HK-2 (cell line): ENCODE measurements at regions not wholly inside any gene's neighbourhood (a gene's known extent, or its start where the extent isn't known, plus 50 kb on each side); places are given as distances from the start of the nearest gene placed in this dataset.
A peak's percentile ranks its signal among the peaks of the same experiment; 100 is the strongest.
"Not testable (repeated sequence)": the region's sequence is repeated elsewhere in the genome, so short reads cannot be mapped to it uniquely, and the experiment has no call there.

Experiments used
- DNase-seq: peaks from one replicate; pipeline ENCODE4 v3.0.0-alpha.2; 2018; ENCODE audit not compliant: unreplicated experiment

- DNase-seq = no peak
These were observed 213.4 kb downstream of the TBX5 start for GRCh38 chr12:114192549-114192948.

GRCh38 chr12:114192013-114192412 is 213.9 kb downstream of the TBX5 start:
- DNase-seq = no peak

- no peak for DNase-seq
These were observed 214.4 kb downstream of the TBX5 start for GRCh38 chr12:114191581-114191980.

GRCh38 chr12:114190971-114191370 is 215.0 kb downstream of the TBX5 start:
- no peak for DNase-seq

- DNase-seq = no peak
These were observed 216.7 kb downstream of the TBX5 start for GRCh38 chr12:114189266-114189665.

- no peak for DNase-seq
These were observed 219.5 kb downstream of the TBX5 start for GRCh38 chr12:114186241-114187002.

GRCh38 chr12:114185036-114185435 is 218.9 kb upstream of the RBM19 start:
- no peak for DNase-seq

GRCh38 chr12:114174326-114174725 is 208.2 kb upstream of the RBM19 start:
- DNase-seq = no peak

- DNase-seq = no peak
These were observed 206.0 kb upstream of the RBM19 start for GRCh38 chr12:114172135-114172534.

- DNase-seq = no peak
These were observed 201.9 kb upstream of the RBM19 start for GRCh38 chr12:114168061-114168460.

- DNase-seq = no peak
These were observed 201.3 kb upstream of the RBM19 start for GRCh38 chr12:114167431-114167830.

- DNase-seq = peak; percentile 7
These were observed 200.2 kb upstream of the RBM19 start for GRCh38 chr12:114166362-114166761.

- no peak for DNase-seq
These were observed 199.8 kb upstream of the RBM19 start for GRCh38 chr12:114165921-114166320.

- DNase-seq = no peak
These were observed 198.2 kb upstream of the RBM19 start for GRCh38 chr12:114164351-114164750.

- DNase-seq = peak; percentile 44
These were observed 197.6 kb upstream of the RBM19 start for GRCh38 chr12:114163771-114164170.

GRCh38 chr12:114160445-114160844 is 194.3 kb upstream of the RBM19 start:
- no peak for DNase-seq

- no peak for DNase-seq
These were observed 186.8 kb upstream of the RBM19 start for GRCh38 chr12:114152890-114153289.

- no peak for DNase-seq
These were observed 185.9 kb upstream of the RBM19 start for GRCh38 chr12:114152066-114152465.

GRCh38 chr12:114150584-114150983 is 184.5 kb upstream of the RBM19 start:
- not testable (repeated sequence) for DNase-seq

GRCh38 chr12:114141921-114142564 is 175.9 kb upstream of the RBM19 start:
- no peak for DNase-seq

- no peak for DNase-seq
These were observed 174.5 kb upstream of the RBM19 start for GRCh38 chr12:114140576-114140975.

- DNase-seq = no peak
These were observed 170.5 kb upstream of the RBM19 start for GRCh38 chr12:114136631-114137030.

- DNase-seq = no peak
These were observed 168.8 kb upstream of the RBM19 start for GRCh38 chr12:114134922-114135321.
